Neutrophil (primary cell): ENCODE measurements at regions not wholly inside any gene's neighbourhood (a gene's known extent, or its start where the extent isn't known, plus 50 kb on each side); places are given as distances from the start of the nearest gene placed in this dataset.

Source experiments
- H3K27ac ChIP-seq: fragments of 200-600 bp; sonication (generic); 2 replicates; pipeline ENCODE4 v1.5.1; 2016; ENCODE audit warnings: mild to moderate bottlenecking, moderate library complexity
- H3K27me3 ChIP-seq: fragments of 200-600 bp; sonication (generic); 2 replicates; pipeline ENCODE4 v1.6.0; 2016; ENCODE audit warnings: mild to moderate bottlenecking
- H3K36me3 ChIP-seq: fragments of 200-600 bp; sonication (generic); 2 replicates; pipeline ENCODE4 v1.5.1; 2017
- H3K4me1 ChIP-seq, 2 experiments: fragments of 200-600 bp in 1 of 2; sonication (generic) in 1 of 2; 1 replicate in 1 of 2; 2 replicates in 1 of 2; pipeline versions ENCODE4 v1.5.1 to v1.6.1; 2013 to 2016; ENCODE audit warnings: low read depth in 1 of 2, low read length in 1 of 2, mild to moderate bottlenecking in 1 of 2, moderate library complexity in 1 of 2; ENCODE audit not compliant: control insufficient read depth in 1 of 2, insufficient read depth in 1 of 2
- H3K4me3 ChIP-seq, 2 experiments: fragments of 200-600 bp in 1 of 2; sonication (generic) in 1 of 2; 1 replicate in 1 of 2; 2 replicates in 1 of 2; pipeline ENCODE4 v1.5.1; 2013 to 2016; ENCODE audit warnings: low read depth in 1 of 2, low read length in 1 of 2, mild to moderate bottlenecking in 1 of 2, moderate library complexity in 1 of 2
- H3K9me3 ChIP-seq: fragments of 200-600 bp; sonication (generic); 2 replicates; pipeline ENCODE4 v1.5.1; 2016
- TF ChIP-seq, protein P1 (sequence below): fragments of 200-600 bp; sonication (generic); IDR thresholded peaks from 2 replicates; pipeline ENCODE4 v1.5.1; 2016; ENCODE audit warnings: antibody characterized with exemption

GRCh38 chr20:24136659-24137246 is 148.2 kb upstream of the GGTLC1 start:
- no peak overlapping the region for H3K4me3 ChIP-seq
- H3K4me1 ChIP-seq, result no peaks in the 10 kb centered on the region
- TF ChIP-seq, protein P1, sequence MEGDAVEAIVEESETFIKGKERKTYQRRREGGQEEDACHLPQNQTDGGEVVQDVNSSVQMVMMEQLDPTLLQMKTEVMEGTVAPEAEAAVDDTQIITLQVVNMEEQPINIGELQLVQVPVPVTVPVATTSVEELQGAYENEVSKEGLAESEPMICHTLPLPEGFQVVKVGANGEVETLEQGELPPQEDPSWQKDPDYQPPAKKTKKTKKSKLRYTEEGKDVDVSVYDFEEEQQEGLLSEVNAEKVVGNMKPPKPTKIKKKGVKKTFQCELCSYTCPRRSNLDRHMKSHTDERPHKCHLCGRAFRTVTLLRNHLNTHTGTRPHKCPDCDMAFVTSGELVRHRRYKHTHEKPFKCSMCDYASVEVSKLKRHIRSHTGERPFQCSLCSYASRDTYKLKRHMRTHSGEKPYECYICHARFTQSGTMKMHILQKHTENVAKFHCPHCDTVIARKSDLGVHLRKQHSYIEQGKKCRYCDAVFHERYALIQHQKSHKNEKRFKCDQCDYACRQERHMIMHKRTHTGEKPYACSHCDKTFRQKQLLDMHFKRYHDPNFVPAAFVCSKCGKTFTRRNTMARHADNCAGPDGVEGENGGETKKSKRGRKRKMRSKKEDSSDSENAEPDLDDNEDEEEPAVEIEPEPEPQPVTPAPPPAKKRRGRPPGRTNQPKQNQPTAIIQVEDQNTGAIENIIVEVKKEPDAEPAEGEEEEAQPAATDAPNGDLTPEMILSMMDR, result no peak
- H3K36me3 ChIP-seq, result no peaks in the 10 kb centered on the region
- no peak overlapping the region for H3K27ac ChIP-seq
- H3K9me3 ChIP-seq, result no peaks in the 10 kb centered on the region
- no peaks in the 10 kb centered on the region for H3K27me3 ChIP-seq

GRCh38 chr20:24135781-24136180 is 147.2 kb upstream of the GGTLC1 start:
- Histone ChIP-seq H3K27ac (no peak overlapping the region), H3K27me3 (no peaks in the 10 kb centered on the region), H3K9me3 (no peaks in the 10 kb centered on the region), H3K4me1 (no peaks in the 10 kb centered on the region), H3K36me3 (no peaks in the 10 kb centered on the region), H3K4me3 (no peak overlapping the region)
- TF ChIP-seq, protein P1, result no peak

DNA sequence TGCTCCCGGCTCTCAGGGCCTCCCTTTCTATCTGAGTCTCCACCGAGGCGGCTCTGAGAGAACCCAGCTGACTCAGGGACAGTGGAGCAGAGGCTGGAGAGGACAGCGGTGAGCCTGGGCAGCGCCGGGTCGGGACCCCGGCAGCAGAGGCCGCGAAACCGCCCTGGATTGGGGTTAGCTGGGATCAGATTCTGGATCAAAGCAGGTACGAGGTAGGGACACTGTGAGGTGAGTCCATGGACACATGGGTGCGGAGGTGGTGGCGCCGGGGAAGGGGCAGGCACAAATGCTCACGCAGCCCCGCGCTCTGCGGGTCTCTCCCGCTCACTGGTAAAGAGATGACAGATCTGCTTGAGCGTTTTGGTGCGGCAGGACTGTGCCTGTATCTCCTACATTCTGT is 146.4 kb upstream of the GGTLC1 start:
- Histone ChIP-seq H3K4me3 (no peak overlapping the region), H3K9me3 (no peaks in the 10 kb centered on the region), H3K27ac (no peak overlapping the region), H3K27me3 (no peaks in the 10 kb centered on the region), H3K4me1 (no peaks in the 10 kb centered on the region), H3K36me3 (no peaks in the 10 kb centered on the region)
- TF ChIP-seq, protein P1, result no peak

- TF ChIP-seq, protein P1, result no peak
- H3K36me3 ChIP-seq, result no peaks in the 10 kb centered on the region
- no peak overlapping the region for H3K4me3 ChIP-seq
- no peaks in the 10 kb centered on the region for H3K27me3 ChIP-seq
- H3K4me1 ChIP-seq, result no peaks in the 10 kb centered on the region
- no peak overlapping the region for H3K27ac ChIP-seq
- no peaks in the 10 kb centered on the region for H3K9me3 ChIP-seq
Observed at GRCh38 chr20:24134284-24134683, 145.7 kb upstream of the GGTLC1 start.

DNA sequence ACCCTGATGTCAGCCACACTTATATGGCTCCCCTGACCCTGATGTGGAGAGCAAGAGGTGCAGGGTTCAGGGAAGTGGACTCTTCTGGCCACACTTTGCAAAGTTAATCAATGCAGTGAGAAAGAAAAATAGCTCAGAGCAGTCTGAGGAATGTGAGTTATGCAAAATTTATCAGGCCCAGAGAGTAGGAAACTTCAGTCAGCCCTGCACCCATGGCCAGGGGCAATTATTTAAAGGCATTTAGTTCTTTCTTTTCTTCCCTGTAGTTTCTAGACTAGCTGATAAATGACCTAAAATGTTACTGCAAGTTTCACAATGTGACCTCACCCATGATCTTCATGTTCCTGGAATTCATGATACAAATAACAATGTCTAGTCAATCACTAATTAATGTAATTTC is 143.7 kb upstream of the GGTLC1 start:
- no peak overlapping the region for H3K4me3 ChIP-seq
- H3K9me3 ChIP-seq, result no peaks in the 10 kb centered on the region
- H3K4me1 ChIP-seq, result no peaks in the 10 kb centered on the region
- no peaks in the 10 kb centered on the region for H3K36me3 ChIP-seq
- H3K27ac ChIP-seq, result no peak overlapping the region
- TF ChIP-seq, protein P1, result no peak
- no peaks in the 10 kb centered on the region for H3K27me3 ChIP-seq

DNA sequence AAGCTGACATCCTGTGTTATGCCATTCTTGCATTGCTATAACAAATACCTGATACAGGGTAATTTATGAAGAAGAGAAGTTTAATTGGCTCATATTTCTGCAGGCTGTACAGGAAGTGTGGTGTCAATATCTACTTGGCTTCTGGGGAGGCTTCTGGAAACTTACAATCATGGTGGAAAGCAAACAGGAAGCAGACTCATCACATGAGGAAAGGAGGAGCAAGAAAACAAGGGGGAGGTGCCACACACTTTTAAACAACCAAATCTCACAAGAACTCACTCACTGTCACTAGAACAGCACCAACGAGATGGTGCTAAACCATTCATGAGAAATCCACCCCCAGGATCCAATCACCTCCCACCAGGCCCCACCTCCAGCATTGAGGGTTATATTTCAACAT is 143.1 kb upstream of the GGTLC1 start:
- H3K36me3 ChIP-seq, result no peaks in the 10 kb centered on the region
- H3K27ac ChIP-seq, result no peak overlapping the region
- no peaks in the 10 kb centered on the region for H3K4me1 ChIP-seq
- TF ChIP-seq, protein P1, result no peak
- H3K4me3 ChIP-seq, result no peak overlapping the region
- H3K27me3 ChIP-seq, result no peaks in the 10 kb centered on the region
- no peaks in the 10 kb centered on the region for H3K9me3 ChIP-seq
